ENCODE measurements at regions not wholly inside any gene's neighbourhood (a gene's known extent, or its start where the extent isn't known, plus 50 kb on each side); places are given as distances from the start of the nearest gene placed in this dataset.
"Not testable (repeated sequence)": the region's sequence is repeated elsewhere in the genome, so short reads cannot be mapped to it uniquely, and the experiment has no call there.

DNA sequence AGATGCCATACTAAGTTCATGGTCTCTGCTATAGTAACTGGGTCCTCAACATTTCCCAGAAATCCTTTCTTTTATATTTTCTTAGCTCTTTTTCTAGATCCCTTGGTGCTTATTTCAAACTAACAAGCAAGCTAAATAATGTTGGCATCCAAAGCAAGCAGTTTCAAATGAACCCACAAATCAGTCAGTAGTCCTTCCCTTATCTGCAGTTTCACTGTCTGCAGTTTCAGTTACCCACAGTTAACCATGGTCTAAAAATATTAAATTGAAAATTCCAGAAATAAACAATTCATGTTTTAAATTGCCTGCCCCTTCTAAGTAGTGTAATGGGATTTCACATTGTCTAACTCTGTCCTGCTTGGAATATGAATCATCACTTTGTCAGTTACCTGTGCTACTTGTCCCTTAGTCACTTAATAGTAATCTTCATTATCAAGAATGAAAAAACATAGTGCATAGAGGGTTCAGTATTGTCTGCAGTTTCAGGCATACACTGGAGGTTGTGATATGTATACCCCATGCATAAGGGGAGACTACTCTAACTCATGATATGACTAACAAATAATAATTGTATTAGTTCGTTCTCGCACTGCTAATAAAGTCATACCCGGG, 633.7 kb downstream of the MECOM start:
- no peak for DNase-seq (ENCODE audit: low read depth)

DNA sequence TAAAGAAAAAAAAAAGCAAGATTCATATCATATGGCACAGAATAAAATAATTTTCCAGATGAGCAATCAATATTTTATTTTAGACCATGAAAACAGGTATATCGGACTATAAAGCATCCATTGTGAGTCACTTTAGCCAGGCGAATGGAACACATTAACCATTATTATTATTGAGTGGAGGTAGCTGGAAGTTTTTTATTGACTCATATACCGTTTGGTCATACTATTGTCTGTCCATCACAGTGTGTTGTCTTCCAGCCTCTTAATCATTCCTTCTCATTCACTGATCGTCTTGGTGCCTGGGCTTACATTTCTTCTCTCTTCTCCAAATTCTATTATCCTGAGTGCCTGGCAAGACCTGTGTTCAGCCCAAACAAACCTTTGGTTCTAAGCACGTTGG, 634.8 kb downstream of the MECOM start:
- DNase-seq (ENCODE audit: low read depth), result peak; percentile 47

GRCh38 chr3:169026543-169027182, 636.8 kb downstream of the MECOM start:
- peak; percentile 98 for DNase-seq (ENCODE audit: low read depth)

DNA sequence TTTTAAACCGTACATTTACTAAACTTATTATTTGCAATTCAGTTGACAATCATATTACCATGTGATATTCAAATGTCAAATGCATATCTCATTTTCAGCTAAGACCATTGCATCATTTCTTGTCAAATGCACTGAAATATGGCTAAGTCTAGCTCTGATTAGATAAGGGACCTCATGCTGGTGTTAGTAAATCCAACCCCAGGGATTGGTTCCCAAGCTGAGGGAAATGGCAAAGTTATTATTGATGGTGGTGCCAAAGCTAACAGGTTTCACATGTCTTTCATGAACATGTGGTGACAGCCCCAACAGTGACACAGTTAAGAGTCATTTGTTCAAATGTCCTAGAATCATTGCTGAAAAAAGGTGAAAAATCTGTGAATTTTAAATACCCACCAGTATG, 641.1 kb downstream of the MECOM start:
- no peak for DNase-seq (ENCODE audit: low read depth)

GRCh38 chr3:169020371-169020770, 643.1 kb downstream of the MECOM start:
- no peak for DNase-seq (ENCODE audit: low read depth)

DNA sequence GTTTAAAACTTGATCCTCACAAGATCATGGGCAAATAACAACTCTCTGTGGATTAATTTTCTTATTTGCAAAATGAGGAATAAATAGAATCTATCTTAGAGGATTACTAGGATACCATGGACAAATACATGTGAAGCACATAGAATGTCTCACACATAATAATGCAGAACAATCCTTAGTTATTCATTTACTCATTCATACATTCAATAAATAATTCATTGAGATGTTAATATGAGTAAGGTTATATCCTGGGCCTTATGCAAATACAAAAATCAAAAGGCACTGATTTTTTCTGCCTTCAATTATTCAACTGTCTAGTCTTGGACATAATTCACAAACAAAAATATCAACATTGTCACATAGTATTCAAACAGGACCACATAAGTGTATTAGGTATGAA, 654.1 kb downstream of the MECOM start:
- peak; percentile 26 for DNase-seq (ENCODE audit: low read depth)

- peak; percentile 99 for DNase-seq (ENCODE audit: low read depth)
These were observed 654.6 kb downstream of the MECOM start for GRCh38 chr3:169008776-169009358.

DNA sequence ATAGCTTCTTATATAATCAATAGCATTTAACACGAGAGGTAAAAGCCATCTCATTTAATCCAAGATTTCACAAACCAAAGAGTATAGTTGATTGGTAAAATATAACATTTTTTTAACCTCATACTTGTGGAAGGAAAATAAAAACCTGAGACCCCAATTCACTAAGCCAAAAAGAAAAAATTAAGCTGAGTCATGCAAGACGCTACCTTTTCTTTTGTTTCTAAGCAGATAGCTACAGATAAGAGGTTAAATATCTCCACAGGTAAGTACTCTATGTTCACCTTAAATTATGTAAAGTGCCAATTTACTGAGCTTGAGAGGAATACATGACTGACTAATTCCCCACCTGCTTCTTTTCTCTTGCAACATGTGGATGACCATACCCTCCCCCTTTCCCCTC, 656.4 kb downstream of the MECOM start:
- DNase-seq (ENCODE audit: low read depth), result no peak

DNA sequence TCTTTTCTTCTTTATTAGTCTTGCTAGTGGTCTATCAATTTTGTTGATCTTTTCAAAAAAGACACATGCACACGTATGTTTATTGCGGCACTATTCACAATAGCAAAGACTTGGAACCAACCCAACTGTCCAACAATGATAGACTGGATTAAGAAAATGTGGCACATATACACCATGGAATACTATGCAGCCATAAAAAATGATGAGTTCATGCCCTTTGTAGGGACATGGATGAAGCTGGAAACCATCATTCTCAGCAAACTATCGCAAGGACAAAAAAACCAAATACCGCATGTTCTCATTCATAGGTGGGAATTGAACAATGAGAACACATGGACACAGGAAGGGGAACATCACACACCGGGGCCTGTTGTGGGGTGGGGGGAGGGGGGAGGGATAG, 657.1 kb downstream of the MECOM start:
- not testable (repeated sequence) for DNase-seq (ENCODE audit: low read depth)

GRCh38 chr3:169002689-169003088, 660.8 kb downstream of the MECOM start:
- no peak for DNase-seq (ENCODE audit: low read depth)

GRCh38 chr3:168998792-168999191, 664.7 kb downstream of the MECOM start:
- no peak for DNase-seq (ENCODE audit: low read depth)

DNA sequence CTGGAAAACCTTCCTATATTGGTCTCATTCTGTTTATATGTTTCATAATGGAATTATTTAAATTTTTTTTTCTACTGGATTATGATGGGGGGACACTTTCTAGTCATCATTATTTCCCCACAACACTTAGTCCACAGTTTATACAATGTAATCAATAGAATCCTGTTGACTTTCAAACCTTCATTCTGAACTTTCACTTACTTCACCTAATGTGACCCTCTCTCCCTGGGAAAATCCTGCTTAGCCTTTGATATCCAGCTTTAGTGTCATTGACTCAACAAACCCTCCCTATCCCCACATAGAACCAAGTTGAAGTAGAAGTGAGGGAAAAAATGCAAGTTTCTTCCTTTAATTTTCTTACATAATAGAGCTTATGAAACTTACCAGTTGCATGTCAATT, 666.0 kb downstream of the MECOM start:
- no peak for DNase-seq (ENCODE audit: low read depth)

DNA sequence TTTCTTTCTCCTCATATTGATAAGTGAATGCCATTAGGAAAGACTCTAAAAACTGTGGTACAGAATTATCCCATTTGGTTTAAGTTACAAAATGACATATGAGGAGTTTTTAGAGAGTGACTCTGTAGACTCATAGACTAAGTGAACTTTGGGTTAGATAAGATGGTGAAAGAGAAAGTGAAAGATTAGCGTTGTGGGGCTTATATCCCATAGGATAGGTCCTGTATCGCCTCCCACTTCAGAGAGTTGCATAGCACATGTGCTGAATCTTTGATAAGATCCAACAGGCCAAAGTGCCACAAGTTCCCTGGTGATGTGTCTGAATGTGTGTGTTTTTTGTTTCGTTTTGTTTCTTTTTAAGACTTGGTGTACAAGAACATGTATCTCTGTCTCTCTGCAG, 666.9 kb downstream of the MECOM start:
- no peak for DNase-seq (ENCODE audit: low read depth)

DNA sequence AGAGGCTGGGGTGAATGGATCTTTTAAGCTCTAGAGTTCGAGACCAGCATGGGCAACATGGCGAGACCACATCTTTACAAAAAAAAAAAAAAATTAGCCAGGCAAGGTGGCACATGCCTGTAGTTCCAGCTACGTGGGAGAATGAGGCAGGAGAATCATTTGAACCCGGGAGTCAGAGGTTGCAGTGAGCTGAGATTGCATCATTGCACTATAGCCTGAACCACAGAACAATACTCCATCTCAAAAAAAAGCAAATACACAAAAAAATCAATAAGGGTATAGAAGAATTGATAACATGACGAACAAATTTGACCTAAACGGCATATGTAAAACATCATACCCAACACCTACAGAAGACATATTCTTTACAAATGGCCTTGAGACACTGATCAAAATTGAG, 668.4 kb downstream of the MECOM start:
- DNase-seq (ENCODE audit: low read depth), result no peak

DNA sequence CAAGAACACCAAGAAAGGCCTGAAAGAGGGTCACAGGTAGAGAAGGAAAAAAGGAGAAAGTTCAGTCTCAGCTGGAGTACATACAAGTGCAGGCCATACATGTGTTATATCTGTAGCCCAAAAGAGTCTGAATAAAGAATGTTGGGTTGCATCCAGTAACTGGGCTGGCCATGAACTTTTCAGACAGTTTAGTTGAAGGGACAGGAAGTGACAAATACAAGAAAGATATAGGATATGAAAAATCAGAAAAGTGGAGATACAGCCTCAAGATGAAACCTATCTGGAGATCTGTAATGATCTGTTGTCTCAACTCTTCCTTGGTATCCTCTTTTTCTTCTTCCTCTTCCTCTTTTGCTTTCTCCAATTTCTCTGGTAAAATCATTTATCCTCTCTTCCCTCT, 671.7 kb downstream of the MECOM start:
- DNase-seq (ENCODE audit: low read depth), result no peak

DNA sequence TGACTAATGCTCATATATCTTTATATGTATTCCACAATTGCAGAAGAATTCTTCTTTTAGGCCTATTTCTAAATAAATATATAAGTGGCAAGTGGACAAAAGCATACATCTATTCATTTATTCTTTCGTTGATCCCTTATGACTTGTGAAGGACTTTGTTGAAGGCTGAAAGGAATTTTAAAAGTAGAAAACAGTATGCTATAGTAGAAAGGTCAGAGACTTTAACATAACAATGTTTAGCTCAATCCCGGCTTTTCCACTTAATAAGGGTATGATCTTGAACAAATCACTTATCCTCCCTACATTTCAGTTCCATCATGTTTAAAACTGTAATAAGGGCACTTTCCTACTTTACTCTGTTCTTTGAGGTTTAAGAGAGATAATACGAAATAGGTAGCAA, 672.9 kb downstream of the MECOM start:
- no peak for DNase-seq (ENCODE audit: low read depth)

- DNase-seq (ENCODE audit: low read depth), result no peak
These were observed 673.4 kb downstream of the MECOM start for GRCh38 chr3:168990134-168990533.

- peak; percentile 41 for DNase-seq (ENCODE audit: low read depth)
These were observed 674.1 kb downstream of the MECOM start for GRCh38 chr3:168989396-168989795.

DNA sequence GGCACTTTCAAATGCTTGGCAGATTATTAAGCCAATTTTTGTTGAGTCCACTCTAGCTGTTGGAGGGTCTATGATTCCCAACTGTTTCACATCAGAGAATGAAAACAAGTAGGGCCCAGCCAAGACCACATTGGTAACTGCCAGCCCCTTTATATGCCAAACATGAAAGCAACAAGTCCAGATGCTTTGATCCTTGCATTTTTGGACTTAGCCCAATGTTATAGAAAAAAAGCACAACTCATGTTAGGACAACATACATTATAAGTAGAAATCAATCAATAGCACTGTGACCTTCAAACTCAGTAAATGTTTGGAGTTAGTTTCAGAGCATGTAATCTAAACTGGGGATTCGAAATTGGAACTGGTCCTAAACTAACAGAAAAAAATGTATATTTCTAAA, 674.7 kb downstream of the MECOM start:
- no peak for DNase-seq (ENCODE audit: low read depth)

DNA sequence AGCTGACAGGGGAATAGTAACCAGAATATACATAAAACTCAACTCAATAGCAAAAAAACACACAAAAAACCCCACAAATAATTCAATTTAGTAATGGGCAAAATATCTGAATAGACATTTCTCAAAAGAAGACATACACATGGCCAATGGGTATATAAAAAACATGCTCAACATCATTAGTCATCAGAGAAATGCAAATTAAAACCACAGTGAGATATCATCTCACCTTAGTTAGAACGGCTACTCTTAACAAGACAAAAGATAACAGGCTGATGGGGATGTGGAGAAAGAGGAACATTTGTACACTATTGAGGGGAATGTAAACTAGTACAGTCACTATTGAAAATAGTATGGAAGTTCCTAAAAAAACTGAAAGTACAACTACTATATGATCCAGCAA, 678.6 kb downstream of the MECOM start:
- no peak for DNase-seq (ENCODE audit: low read depth)

DNA sequence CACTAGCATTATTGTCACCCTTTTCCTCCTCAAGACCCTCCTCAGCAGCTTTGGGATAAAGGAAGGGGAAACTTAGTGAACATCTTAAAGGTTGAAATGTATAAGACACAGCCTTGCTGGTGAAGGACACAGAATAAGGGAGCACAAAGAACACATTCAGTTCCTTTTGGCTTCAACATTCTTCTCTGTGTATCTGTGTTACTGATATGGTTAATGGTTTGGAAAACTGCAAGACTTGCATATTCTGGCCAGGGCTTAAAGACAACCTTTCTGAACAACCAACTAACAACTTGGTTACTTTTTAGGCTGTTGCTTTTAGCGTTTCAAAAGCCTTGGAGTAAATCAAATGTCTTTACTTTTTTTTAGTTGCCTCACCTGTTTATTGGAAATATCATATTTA, 680.5 kb downstream of the MECOM start:
- DNase-seq (ENCODE audit: low read depth), result no peak

GRCh38 chr3:168981396-168981795, 682.1 kb downstream of the MECOM start:
- DNase-seq (ENCODE audit: low read depth), result no peak

DNA sequence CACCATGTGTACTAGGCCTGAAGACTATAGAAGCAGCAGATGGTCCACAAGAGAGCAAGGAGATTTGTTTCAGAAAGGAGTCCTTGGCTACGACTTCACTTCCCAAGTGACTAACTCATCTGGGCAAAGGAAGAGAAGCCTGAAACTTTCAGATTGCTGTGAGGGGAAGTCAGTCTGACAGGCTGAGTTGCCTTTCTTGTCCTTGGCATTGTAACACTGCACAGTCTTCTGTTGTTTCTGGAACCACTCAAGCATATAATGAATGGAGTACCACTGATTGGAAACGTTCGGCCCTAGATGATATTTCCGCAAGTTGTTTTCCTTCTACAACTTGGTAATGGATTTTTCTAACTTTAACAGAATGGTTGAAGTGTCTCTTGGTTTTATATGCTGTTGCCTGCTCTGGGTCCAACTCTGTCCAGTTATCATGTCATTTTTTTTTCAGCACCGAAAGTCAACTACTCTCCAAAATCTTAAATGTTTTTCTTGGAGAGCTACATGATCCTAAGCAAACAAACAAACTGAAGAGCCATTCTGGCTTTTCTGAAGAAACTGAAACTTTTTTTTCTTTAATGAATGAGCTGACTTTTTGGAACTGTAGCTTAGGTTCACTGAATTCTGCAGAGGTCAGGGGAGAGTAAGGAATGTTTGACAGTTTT, 685.7 kb downstream of the MECOM start:
- DNase-seq (ENCODE audit: low read depth), result peak; percentile 79
